GM18502 (cell line): ENCODE measurements at regions not wholly inside any gene's neighbourhood (a gene's known extent, or its start where the extent isn't known, plus 50 kb on each side); places are given as distances from the start of the nearest gene placed in this dataset.
"Not testable (repeated sequence)": the region's sequence is repeated elsewhere in the genome, so short reads cannot be mapped to it uniquely, and the experiment has no call there.

Experiments used
- ATAC-seq: cut with Tn5 transposase; IDR thresholded peaks from one replicate; pipeline ENCODE4 v1.9.1; 2021; ENCODE audit warnings: mild to moderate bottlenecking; ENCODE audit not compliant: unreplicated experiment, poor library complexity

GRCh38 chr2:139477618-139478017 is 697.4 kb upstream of the NXPH2 start:
- ATAC-seq: no peak

- no peak for ATAC-seq
Observed at GRCh38 chr2:139469985-139470384, 689.8 kb upstream of the NXPH2 start.

GRCh38 chr2:139465789-139466188 is 685.6 kb upstream of the NXPH2 start:
- no peak for ATAC-seq

GRCh38 chr2:139457873-139458272 is 677.7 kb upstream of the NXPH2 start:
- no peak for ATAC-seq

- ATAC-seq: no peak
Observed at GRCh38 chr2:139454251-139454650, 674.1 kb upstream of the NXPH2 start.

- ATAC-seq: no peak
Observed at GRCh38 chr2:139439100-139439499, 658.9 kb upstream of the NXPH2 start.

- no peak for ATAC-seq
Observed at GRCh38 chr2:139438478-139438877, 658.3 kb upstream of the NXPH2 start.

- no peak for ATAC-seq
Observed at GRCh38 chr2:139427164-139427563, 647.0 kb upstream of the NXPH2 start.

- ATAC-seq: no peak
Observed at GRCh38 chr2:139424101-139424500, 643.9 kb upstream of the NXPH2 start.

- ATAC-seq: no peak
Observed at GRCh38 chr2:139411236-139411635, 631.0 kb upstream of the NXPH2 start.

- not testable (repeated sequence) for ATAC-seq
Observed at GRCh38 chr2:139410833-139411174, 630.6 kb upstream of the NXPH2 start.

- not testable (repeated sequence) for ATAC-seq
Observed at GRCh38 chr2:139410147-139410832, 630.1 kb upstream of the NXPH2 start.

GRCh38 chr2:139409212-139409611 is 629.0 kb upstream of the NXPH2 start:
- ATAC-seq: no peak

GRCh38 chr2:139403948-139404347 is 623.8 kb upstream of the NXPH2 start:
- ATAC-seq: no peak

GRCh38 chr2:139394801-139395200 is 614.6 kb upstream of the NXPH2 start:
- ATAC-seq: no peak

- no peak for ATAC-seq
Observed at GRCh38 chr2:139389391-139389790, 609.2 kb upstream of the NXPH2 start.

GRCh38 chr2:139386401-139386800 is 606.2 kb upstream of the NXPH2 start:
- no peak for ATAC-seq

GRCh38 chr2:139383532-139383931 is 603.3 kb upstream of the NXPH2 start:
- ATAC-seq: no peak

- no peak for ATAC-seq
Observed at GRCh38 chr2:139380051-139380450, 599.9 kb upstream of the NXPH2 start.

GRCh38 chr2:139378373-139378772 is 598.2 kb upstream of the NXPH2 start:
- ATAC-seq: no peak

GRCh38 chr2:139374296-139374850 is 594.2 kb upstream of the NXPH2 start:
- no peak for ATAC-seq
